ENCODE measurements at regions not wholly inside any gene's neighbourhood (a gene's known extent, or its start where the extent isn't known, plus 50 kb on each side); places are given as distances from the start of the nearest gene placed in this dataset.

DNA sequence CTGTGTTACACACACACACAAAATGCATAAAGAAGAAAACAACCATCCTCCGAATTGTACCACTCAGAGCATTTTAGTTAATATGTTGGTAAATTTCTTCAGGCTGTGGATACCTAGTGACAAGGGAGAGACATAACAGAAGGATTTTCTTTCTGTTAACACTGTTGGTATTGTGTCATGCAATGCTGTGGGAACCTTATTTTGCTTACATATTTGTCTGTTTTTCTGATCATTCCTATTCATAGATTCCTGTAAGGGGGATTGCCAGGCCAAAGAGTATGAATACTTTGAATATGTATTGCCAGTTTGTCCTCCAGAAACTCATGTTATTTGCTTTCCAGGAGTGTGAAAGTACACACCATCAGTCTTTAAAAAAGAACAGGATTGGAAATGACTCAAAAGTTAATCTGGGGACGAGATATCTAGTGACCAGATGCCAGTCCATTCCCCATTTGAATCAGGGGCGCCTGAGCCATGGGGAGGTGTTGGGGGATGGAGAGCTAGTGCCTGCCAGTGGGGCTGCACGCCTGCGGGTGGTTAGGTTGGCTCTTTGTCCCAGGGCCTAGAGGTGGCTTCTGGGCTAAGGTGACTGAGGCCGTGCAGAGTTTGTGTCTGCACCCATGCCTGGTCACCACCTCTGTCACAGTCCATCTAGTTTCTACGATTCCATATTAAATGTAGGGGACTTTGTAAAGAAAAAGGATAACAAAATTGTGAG is 142.0 kb downstream of the PTPN20 start:
- intact Hi-C loops (cut with DNase I), result no loop called here
- DNase-seq, result no peak
- ATAC-seq (ENCODE audit: poor library complexity), result no peak

GRCh38 chr10:47054974-47055373 is 143.7 kb downstream of the PTPN20 start:
- DNase-seq, result no peak
- intact Hi-C loops (cut with DNase I), result no loop called here
- ATAC-seq (ENCODE audit: poor library complexity), result no peak

GRCh38 chr10:47055386-47056246 is 144.4 kb downstream of the PTPN20 start:
- ATAC-seq (ENCODE audit: poor library complexity), result no peak
- intact Hi-C loops (cut with DNase I), result no loop called here
- DNase-seq, result no peak

- no peak for ATAC-seq (ENCODE audit: poor library complexity)
- intact Hi-C loops (cut with DNase I), result no loop called here
- DNase-seq, result no peak
Observed at GRCh38 chr10:47056247-47056510, 145.0 kb downstream of the PTPN20 start.

DNA sequence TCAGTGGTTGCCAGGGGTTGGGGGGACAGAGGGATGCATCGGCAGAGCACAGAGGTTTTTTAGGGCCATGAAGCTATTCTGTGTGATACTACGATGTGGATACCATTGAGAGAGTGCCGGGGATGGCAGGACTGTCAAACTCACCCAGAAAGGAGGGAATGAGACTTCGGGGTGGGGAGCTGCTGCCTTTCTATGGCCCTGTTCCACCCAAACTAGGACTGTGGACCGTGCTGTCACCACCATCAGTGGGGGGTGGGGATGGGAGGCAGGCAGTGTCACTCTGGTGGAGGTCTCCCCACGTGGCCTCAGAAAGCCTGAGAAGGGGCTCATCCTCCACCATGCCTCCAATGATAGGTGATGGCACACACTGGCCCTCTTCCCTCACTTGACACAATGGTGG is 146.2 kb downstream of the PTPN20 start:
- ATAC-seq (ENCODE audit: poor library complexity) (no peak), DNase-seq (no peak)
- intact Hi-C loops (cut with DNase I), result no loop called here

GRCh38 chr10:47058032-47058702 is 146.9 kb downstream of the PTPN20 start:
- intact Hi-C loops (cut with DNase I), result no loop called here
- no peak for ATAC-seq (ENCODE audit: poor library complexity)
- no peak for DNase-seq

GRCh38 chr10:47058961-47059391 is 147.7 kb downstream of the PTPN20 start:
- intact Hi-C loops (cut with DNase I), result no loop called here
- DNase-seq (no peak), ATAC-seq (ENCODE audit: poor library complexity) (no peak)

DNA sequence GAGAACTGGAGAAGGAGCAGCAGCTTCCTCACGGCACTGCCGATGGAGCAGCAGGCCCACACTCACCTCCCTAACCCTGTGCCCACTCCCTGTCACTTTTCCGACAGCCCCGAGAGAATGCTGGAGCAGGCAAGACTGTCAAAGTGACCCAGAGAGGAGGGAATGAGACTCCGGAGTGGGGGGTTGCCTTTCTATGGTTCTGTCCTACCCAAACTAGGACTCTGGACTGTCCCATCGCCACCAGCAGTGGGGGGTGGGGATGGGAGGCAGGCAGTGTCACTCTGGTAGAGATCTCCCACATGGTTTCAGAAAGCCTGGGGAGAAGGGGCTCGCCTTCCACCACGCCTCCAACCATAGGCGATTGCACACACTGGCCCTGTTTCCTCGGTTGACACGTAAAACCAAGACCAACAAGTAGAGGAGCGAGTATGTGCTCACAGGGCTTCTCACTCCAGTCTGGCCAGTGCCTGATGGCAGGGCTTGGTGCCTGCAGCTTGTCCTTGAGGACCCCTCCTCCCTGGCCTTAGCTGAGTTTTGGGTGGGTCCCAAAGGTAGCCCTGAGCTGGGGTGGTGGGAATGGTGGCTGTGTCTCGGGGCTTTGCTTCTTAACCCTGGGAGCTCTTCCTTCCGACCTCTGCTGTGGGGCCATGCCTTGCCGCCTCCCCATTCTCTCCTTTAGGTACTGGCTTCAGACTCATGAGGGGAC is 148.5 kb downstream of the PTPN20 start:
- DNase-seq (no peak), ATAC-seq (ENCODE audit: poor library complexity) (no peak)
- intact Hi-C loops (cut with DNase I), result no loop called here

- intact Hi-C loops (cut with DNase I), result no loop called here
- ATAC-seq (ENCODE audit: poor library complexity) (no peak), DNase-seq (no peak)
Observed at GRCh38 chr10:47060356-47060755, 149.1 kb downstream of the PTPN20 start.

- intact Hi-C loops (cut with DNase I), result no loop called here
- no peak for ATAC-seq (ENCODE audit: poor library complexity)
- no peak for DNase-seq
Observed at GRCh38 chr10:47060993-47061500, 149.8 kb downstream of the PTPN20 start.

- ATAC-seq (ENCODE audit: poor library complexity) (no peak), DNase-seq (no peak)
- intact Hi-C loops (cut with DNase I), result no loop called here
Observed at GRCh38 chr10:47061776-47062175, 150.5 kb downstream of the PTPN20 start.

DNA sequence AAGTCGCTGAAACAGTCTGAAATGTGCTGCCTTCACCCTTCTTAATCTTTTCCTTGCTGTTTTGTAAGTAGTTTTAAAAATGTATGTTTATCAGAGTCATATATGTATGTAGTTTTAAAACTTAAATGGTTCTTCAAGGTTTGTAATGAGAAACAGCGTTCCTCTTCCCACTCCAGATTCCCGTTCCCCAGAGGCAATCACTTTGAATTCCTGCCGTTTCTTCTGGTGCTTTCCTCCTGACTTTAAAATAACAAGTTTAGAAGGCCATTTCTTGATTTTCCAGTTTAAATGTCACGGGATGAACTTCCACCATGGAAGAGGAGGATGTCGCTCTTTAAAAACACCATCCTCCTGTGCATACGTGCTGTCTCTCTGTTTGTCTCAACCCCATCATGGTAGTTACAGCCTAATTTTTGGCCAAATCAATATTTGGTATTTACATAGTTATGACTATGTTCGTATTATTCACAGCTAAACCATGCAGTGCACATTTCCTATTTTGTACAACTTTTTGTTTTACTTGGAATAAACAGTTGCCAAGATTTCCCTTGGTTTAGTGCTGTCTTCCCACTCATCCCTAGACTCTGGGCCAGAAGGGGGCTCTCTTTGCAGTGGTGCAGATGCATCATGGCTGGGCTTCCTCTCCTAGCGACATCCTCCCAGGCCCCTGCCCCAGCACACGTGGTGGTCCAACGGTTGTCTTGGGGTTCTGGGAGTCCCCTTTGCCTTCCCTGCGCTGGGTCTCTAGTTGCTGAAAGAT is 151.4 kb downstream of the PTPN20 start:
- DNase-seq (no peak), ATAC-seq (ENCODE audit: poor library complexity) (no peak)
- intact Hi-C loops (cut with DNase I), result no loop called here

GRCh38 chr10:47063858-47064257 is 152.6 kb downstream of the PTPN20 start:
- no peak for ATAC-seq (ENCODE audit: poor library complexity)

GRCh38 chr10:47065903-47066302 is 154.7 kb downstream of the PTPN20 start:
- intact Hi-C loops (cut with DNase I), result no loop called here
- ATAC-seq (ENCODE audit: poor library complexity), result no peak
- DNase-seq, result no peak

More at GRCh38 chr10:47063858-47064257, 152.6 kb downstream of the PTPN20 start:
- intact Hi-C loops (cut with DNase I), result no loop called here
- DNase-seq, result no peak

DNA sequence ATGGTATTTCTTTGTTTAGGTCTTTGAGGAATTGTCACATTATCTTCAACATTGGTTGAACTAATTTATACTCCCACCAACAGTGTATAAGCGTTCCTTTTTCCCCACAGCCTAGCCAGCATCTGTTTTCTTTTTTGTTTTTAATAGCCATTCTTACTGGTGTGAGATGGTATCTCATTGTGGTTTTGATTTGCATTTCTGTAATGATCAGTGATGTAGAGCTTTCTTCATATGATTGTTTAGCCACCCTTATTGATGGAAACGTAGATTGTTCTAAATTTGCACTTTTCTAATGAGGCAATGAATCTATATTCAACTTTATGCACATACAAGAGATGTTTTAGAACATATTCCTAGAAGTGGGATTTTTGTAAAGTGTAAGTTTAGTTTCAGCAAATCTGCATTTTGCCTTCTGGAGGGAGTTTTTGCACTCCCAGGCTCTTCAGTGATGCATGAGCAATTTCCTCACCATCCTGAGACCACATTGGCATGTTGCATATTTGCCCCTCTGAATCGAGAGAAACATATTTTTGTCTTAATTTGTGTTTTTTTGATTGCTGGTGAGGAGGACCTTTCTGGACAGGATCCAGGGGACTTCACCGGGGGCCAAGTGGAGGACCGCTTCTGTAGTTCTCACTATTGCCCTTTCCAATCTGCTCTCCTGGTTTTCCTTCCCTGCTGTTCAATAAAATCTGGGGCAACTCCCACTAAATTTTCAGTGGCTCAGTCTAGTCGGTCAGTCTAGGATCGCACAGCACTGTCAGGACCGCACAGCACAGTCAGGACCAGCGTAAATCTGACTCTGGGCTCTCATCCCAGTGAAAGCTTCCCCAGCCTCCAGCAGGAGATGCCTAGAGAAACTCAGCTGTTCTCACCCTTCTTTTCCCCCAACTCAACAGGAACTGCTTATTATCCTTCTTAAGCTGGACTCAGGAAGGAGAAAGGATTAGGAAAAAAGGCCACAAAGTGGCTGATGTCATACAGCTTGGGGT is 157.0 kb downstream of the PTPN20 start:
- DNase-seq (no peak), ATAC-seq (ENCODE audit: poor library complexity) (no peak)
- intact Hi-C loops (cut with DNase I), result no loop called here

- no peak for DNase-seq
- intact Hi-C loops (cut with DNase I), result no loop called here
- no peak for ATAC-seq (ENCODE audit: poor library complexity)
Observed at GRCh38 chr10:47070541-47070940, 159.3 kb downstream of the PTPN20 start.

DNA sequence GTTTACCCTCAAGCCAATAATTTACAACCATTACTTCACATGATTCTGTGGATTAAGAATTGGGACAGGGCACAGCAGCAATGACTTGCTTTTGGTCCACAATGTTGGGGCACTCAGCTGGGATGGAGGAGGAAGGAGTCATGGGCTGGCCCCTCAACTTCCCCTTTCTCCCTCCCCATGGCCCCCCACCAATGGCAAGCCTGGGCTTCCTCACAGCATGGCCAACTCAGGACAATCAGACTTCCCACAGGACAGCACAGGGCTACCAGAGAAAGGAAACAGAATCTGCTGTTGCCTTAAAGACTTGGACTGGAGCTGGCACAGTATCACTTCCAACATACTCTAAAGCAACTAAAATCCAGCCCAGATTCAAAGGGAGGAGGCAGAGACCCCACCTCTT is 160.7 kb downstream of the PTPN20 start:
- intact Hi-C loops (cut with DNase I), result no loop called here
- no peak for ATAC-seq (ENCODE audit: poor library complexity)
- DNase-seq, result no peak
